NCI-H1092 treated with DMSO at 0.1 percent for 48 hours (cell line): ENCODE measurements at regions not wholly inside any gene's neighbourhood (a gene's known extent, or its start where the extent isn't known, plus 50 kb on each side); places are given as distances from the start of the nearest gene placed in this dataset.

Experiments
- DNase-seq: peaks from one replicate; lab custom pipeline; 2025; lab: John Stamatoyannopoulos, UW

DNA sequence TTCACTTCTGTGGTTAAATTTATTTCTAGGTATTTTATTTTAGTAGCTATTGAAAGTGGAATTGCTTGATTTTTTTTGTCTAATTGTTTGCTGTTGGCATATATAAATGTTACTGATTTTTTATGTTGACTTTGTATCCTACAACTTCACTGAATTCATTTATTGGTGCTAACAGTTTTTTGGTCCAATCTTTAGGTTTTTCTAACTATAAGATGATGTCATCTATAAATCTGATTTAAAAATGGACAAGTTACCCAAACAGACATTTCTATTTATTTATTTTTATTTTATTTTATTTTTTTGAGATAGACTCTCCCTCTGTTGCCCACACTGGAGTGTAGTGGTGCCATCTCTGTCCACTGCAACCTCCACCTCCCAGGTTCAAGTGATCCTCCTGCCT lies 162.3 kb downstream of the COX7C start:
- no peak for DNase-seq

DNA sequence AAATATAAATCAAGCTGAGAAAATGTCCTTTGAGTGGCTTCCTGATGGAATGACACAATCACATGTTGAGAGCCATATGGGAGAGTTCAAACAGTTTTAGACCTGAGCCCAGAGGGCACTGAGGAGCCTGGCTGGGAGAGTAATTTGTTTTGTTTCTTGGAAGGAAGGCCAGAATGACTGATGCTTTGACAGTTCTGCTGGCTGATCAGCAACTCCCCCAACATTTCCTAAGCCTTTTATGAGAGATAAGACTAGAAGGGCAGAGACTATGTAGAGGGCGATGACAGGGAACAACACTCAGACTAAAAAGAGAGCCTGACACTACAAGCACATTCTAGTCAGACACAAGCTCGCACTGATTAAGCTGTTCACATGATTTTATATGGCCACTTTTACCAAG lies 169.2 kb downstream of the COX7C start:
- no peak for DNase-seq

DNA sequence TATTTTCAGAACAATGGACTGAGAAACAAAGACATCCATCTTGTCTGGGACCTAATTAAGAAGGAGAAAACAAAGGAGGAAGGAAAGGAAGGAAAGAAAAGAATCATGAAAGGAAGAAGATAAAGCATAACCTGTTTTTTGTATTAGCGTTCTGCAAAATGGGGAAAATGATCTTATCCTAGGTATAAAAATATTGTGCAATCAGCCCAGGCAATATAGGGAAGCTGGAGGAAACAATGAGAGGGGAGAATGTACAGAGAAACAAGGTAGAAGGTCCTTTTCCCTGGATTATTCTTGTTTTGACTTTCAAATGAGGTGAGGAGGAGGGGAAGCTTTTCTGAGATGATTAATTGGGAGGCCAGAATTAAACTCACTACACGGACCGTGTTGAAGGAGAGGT lies 177.9 kb downstream of the COX7C start:
- no peak for DNase-seq

DNA sequence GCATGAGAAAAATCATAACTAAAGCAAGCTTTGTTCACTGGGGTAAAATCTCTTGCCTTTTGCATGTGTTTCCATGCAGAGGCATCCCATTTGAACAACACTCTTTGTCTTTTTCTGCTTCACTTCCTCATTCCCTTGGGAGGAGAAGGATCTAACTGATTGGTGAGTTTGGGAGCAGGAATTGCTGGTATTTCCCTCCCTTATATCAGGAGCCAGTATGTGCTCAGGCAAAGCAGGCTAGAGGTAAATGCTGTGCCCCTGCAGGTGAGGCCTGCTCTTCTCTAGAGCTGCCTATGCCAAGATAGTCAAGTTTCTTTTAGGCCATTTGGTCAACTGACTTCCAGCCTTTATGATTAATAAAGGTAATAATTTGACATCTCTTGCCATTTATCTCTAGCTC lies 179.9 kb downstream of the COX7C start:
- DNase-seq, result no peak

DNA sequence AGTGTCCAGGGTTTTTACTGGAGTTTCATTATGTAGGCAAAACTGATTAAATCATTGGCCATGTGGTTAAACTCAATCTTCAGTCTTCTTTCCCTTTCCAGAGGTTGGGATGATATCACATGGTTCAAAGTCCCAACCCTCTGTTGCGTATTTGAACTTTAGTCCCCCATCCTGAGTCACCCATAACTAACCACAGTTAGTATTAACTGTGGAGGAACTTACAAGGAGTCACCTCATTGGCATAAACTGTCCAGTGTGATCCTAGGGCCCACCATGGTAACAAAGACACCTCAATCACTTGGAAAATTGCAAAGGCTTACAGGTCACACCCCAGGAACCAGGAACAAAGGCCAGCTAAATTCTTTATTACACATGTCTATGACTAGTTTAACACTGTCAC lies 188.5 kb downstream of the COX7C start:
- DNase-seq, result no peak

DNA sequence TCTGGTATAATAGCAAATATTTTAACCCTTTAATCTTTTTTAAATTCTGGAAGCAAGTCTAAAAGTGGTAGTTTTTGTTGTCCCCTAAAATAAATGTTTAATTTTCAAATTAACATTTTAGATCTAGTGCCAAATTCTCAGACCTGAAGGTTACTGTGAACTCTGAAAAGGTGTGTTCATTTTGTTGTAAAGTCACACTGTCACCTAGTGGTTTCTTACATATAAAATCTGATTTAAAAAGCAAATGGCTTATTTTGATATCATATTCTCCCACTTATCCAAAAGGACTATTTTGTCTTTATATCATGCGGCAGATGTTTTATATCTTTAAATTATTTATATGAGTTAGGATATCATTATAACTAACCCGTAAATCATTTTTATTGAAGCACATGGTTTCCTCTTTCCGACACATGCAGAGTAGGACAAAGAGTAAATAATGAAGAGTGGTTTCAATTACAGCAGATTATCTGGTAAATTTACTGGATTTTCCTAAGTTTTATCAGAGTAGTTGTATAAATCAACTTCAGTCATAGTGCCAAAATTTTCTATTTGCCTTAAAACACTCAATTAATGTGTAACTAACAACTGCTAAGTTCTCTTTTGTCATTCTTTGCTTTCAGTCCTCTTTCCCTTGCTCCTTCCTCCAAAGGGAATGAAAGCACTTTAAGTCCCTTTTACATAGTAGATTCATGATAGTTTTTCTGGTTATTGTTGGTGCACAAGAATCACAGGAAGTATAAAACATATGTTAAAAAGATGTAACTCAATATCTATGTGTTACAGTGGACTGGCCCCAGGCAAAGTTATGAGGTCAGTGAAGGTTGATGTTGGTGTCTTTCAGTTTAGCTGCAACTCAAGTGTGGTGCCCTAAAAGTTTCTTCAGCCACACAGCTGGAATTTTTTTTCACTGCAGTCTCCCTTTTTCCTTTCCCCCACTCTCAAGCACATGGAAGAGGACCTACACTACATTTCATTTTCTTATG lies 189.6 kb downstream of the COX7C start:
- no peak for DNase-seq

DNA sequence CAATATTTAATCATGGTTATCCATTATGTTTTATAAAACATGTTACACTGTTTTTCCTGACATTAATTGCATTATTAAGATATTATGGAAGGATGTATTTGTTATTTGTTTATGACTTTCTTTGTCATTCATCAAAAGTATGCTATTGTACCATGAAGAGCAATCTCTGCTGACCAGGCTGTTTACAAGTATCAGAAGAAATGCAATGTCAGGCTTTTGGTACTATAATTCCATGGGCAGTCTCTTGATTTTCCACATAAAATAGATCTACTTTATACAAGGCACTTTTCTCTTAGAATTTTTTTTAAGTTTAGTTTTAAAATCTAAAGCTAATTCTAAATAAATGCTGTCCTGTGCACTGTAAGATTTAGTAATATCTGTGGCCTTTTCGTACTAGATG lies 196.6 kb downstream of the COX7C start:
- no peak for DNase-seq

DNA sequence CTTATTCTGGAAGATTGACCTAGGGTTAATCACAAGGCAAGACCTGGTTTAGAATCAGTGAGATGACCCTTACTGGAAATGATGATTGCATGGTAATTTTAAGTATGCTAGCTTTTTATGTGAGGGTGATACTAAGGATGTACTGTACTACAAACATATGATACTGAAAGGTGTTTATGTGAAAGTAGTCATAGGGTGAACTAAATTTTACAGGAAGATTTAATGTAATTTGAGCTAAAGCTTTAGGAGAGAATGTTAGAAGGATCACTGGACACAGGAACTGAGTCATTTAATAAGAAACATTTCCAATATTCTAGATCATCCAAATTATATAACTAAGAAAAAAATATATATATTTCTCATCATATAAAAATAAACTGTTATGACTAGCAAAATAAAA lies 197.2 kb downstream of the COX7C start:
- no peak for DNase-seq

DNA sequence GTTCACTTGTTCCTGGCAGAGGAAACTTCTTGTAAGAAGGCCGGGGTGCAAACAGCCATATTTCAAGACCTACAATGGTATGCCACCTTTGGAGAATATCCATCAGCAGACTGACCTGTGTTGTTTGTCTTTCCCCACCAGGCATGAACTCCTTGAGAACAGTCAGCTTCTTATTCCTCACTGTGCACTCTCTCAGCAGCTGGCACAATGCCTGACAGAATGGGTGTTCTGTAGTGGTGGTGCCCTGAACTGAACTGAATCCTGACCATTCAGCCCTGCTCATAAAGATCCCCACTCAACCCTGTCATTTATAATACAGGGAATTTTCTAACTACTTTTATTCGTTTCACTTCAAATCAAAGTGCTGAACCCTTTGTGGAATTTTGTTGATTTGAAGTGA lies 206.9 kb downstream of the COX7C start:
- DNase-seq, result no peak

DNA sequence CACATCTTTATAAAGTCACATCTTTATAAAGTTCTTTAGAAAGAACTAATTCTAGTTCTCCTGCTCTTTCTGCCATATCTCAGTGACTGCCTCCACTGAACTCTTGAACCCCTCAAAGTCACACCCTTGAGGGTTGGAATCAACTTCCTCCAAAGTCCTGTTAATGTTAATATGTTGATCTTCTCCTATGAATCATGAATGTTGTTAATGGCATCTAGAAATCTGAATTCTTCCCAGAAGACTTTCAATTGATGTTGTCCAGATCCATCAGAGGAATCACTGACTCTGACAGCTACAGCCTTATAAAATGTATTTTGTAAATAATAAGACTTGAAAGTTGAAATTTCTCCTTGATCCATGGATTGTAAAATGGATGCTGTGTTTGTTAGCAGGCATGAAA lies 213.4 kb downstream of the COX7C start:
- DNase-seq, result no peak

DNA sequence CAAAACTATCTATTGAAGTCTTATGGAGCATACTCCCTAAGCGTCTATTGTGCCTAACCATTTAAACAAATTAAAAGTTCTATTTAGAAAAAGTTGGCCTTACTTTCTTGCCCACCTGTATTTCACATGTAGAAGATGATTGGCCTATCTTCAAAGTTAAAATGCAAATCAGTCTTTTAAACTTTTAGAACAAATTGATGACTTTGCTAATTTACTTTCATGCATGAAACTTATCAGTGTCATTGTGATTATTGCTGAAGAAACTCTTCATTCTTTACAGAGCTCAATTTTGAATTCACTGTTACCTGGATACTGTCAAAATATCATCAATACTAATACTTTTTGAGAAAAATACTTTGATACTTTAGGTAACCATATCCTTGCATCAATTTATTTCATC lies 216.1 kb downstream of the COX7C start:
- DNase-seq, result no peak

DNA sequence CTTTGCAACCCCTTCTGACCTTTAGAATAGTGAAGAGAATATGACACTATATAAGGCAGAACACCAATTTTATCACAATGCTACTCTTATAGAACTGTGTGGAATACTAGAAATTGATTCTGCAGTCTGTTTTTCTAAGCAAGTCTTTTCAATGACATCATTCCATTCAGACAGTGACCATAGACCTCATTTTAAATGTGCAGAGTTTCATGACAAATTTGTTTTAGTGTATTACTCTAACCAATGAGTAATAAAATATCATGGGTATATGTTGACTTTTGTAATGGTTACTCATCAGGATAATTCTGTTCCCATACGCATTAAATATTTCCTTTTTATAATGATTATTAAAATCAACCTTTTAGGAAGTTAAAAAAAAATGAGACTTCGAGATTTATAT lies 219.9 kb downstream of the COX7C start:
- DNase-seq, result no peak

DNA sequence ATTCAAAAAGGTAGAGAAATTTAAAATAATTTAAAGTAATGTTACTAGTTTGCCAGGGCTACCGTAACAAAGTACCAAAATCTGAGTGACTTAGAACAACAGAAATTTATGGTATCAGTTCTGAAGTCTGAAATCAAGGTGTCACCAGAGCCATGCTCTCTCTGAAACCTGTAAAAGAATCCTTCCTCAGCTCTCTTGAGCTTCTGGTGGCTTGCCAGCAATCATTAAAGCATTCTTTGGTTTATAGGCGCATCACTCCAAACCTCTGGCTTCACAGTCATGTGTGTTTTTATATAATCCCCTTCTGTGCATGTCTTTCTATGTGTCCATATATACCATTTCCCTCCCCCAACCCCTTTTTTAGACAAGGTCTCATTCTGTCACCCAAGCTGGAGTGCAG lies 220.3 kb downstream of the COX7C start:
- no peak for DNase-seq

DNA sequence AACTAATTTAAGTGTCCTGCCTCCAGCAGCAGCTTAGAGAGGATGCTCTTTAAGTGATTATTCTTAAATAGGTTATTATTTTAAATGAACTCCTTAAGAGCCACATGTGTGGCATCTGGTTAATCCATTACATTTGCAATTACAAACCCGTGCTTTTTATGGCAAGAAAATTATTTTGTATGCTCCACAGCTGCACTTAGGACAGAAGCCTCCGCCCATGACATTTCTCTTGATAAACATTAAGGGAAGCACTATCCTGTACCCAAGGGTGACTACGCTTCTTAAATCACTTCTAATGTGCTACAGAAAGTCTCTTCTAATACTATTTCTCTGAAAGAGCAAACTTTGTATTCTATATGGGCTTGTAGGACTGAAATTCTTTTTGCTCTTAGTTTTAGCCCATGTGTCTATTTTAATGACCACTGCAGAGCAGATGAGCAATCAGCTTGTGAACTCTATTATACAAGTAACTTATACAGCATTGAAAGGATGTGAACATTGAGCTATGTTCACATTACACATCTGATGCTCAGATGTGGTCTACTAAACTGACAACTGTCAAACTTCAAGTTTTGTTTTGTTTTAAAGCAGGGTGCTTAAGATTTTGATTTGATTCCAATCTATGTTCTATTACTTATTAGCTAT lies 223.4 kb downstream of the COX7C start:
- no peak for DNase-seq

DNA sequence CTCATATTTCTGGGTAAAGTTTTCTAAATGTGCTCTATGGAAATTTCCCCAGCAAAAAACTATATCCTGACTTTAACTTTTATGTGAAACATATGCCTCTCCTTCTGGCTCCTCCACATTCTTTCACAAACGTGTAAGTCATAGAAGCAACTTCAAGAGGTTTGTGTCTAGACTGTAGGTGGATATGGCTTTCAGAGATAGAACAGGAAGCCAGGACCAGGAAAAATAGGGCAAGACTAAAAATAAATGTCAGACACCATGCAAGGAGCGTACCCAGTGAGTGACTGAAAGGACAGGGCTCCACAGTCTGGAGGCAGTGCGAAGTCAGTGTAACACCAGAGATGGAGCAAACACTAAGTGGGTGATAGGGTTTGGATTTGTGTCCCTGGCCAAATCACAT lies 240.7 kb downstream of the COX7C start:
- no peak for DNase-seq

DNA sequence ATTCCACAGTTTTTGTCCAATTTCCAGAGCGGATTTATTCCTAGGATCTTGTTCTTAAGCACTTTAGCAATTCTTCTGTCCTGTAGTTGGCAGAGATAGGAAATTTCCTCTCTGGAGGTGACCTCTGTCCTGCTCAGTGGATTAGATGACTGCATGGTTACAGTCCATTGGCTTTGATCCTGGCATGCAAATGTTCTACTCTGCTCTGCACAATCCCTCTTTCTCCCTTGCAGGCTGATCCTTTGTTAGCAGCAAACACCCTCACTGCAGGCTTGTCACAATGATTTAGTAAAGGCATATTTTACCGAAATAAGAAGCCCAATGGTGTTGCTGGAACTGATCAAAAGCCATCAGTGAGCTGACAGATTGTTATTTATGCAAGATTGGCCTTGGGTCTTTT lies 243.8 kb downstream of the COX7C start:
- no peak for DNase-seq

DNA sequence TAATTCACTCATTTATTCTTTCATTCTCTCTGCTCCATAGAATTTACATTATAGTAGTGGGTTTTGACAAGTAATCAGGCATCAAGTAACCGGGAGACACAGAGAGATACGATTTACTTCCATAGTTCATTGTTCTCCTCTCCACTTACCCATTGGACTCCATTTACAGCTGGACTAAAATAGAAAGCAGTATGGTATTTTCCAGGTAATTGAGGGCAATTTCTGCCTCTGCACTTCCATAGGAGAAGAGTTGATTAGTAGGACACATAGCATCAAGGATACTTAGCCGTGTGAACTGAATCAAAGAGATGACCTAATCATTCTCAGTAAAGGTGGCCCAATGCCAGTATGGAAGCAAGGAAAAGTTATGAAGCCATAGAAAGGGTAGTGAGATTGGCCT lies 244.4 kb downstream of the COX7C start:
- DNase-seq, result no peak

DNA sequence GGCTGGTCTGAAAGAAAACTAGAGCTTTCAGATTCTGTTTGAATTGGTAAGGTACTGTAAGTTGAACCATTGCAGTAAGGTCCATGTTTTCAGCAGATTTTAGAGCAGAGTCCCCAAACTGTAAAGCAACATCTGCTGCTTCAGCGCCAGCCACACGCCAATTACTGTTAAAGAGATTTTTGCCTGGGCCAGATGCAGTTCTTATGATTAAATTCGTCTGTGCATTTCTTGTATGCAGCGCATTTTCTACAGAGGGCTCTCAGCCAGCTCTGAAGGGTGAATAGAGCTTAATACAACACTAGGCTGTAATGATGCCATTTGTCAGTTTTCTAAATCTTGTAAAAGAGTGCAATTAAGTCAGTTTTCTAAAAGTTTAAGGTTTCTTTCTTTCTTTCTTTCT lies 246.3 kb downstream of the COX7C start:
- no peak for DNase-seq

DNA sequence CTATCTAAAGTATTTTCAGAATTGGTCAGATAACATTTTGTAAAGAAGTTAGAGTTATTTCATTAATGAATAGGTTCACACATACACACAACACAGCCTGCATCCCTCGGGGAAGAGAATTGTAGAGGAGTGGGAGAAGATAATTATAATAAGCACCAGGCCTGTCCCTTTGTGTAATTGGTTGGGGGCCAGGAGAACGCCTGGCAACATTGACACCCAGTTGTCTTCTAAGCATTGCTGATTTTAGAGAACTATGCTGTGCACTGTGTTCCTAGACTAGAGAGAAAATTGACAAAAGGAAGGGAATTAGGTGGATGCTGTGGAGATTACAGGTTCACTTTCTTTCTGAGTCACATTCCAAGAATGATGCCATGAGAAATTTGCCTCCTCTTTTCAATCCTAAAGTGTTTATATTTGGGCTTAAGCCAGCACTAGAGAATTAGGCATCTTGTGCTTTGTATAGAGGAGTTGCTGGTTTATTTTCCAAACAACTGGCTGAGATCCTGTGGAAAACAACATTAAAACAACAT lies 247.6 kb downstream of the COX7C start:
- no peak for DNase-seq

DNA sequence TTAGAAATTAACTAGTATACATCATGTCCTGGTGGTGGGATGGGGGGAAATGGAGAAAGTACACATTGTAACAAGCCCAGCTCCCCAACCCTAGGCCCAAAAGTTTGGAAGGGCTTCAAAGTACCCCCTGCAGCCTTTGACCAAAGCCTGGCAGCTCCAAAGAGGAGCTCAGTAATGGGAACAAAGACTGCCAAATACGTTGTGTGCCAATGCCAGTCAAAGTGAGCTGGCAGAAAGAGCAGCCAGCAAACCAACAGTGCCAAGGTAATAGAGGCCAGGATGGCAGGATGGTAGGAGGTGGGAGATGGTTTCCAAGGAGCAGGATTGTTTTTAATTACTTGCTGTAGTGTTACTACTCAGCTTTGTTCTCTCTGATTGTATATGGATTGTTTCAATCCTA lies 248.3 kb downstream of the COX7C start:
- DNase-seq, result no peak

DNA sequence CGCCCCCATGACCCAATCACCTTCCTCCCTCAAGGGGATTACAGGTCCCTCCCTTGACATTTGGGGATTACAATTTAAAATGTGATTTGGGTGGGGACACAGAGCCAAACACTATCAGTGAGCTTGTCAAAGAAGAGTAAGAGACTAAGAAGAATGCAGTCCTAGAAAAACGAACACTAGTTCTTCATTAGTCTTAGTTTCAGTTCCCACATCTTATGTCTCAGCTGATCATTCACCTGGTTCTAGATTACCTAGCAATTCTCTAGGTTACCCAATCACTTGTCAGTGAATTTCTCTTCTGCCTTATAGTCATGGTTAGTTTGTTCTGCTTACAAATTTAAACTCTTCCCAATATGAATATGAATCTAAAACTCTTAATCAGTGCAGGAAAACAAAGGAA lies 251.5 kb downstream of the COX7C start:
- DNase-seq, result no peak

DNA sequence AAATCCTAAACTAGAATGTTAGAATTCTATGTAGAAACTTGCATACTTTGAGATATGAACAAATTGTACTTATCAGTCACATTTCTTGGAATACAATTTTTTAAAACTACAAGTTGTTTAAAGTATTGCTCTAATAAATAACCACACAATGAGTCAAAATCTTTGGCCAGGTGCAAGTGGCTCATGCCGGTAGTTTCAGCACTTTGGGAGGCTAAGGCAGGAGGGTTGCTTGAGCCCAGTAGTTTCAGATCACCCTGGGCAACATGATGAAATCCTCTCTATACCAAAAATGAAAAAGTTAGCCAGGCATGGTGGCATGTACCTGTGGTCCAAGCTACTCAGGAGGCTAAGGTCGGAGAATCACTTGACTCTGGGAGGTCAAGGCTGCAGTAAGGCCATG lies 257.8 kb downstream of the COX7C start:
- DNase-seq, result no peak

DNA sequence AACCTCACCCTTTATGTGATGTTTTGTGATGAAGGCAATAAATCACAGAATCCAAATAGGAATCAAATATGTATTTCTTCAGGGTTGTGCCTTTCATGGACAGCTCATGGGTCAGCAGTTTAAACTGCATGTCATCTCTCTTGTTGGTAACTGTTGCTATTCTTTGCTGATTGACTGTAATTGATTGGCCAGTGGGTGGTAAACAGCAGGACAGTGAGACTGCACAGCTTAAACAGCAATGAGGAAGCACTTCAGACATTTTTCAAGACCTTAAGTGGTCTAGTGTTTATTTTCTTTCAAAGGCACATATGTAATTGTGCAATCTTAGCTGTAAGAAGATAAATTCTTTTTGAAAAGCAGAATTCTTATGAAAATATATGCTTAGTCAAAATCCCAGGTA lies 260.5 kb downstream of the COX7C start:
- no peak for DNase-seq
